ENCODE measurements at regions not wholly inside any gene's neighbourhood (a gene's known extent, or its start where the extent isn't known, plus 50 kb on each side); places are given as distances from the start of the nearest gene placed in this dataset.

GRCh38 chr6:146917979-146918378 lies 286.2 kb upstream of the STXBP5 start:
- TF ChIP-seq CTCF (IDR thresholded peaks at IDR 0.05) (no peak), POLR2A (IDR thresholded peaks at IDR 0.05) (no peak)
